IPS-18c (cell line): ENCODE measurements at regions not wholly inside any gene's neighbourhood (a gene's known extent, or its start where the extent isn't known, plus 50 kb on each side); places are given as distances from the start of the nearest gene placed in this dataset.

ENCODE experiments used
- H3K4me3 ChIP-seq: 2 replicates; pipeline ENCODE4 v1.7.0; 2013; ENCODE audit warnings: low read depth, mild to moderate bottlenecking, low read length, moderate library complexity; ENCODE audit not compliant: insufficient read depth
- H3K9me3 ChIP-seq: one replicate; pipeline ENCODE4 v1.6.1; 2013; ENCODE audit warnings: mild to moderate bottlenecking, low read length, moderate library complexity; ENCODE audit not compliant: control insufficient read depth, insufficient read depth

GRCh38 chr5:73266925-73267765 lies 94.2 kb downstream of the TMEM174 start:
- H3K4me3 ChIP-seq, result peak overlapping the region; percentile 9; the same call in 1 of the 2 replicates
- H3K9me3 ChIP-seq, result peaks cover 2% of the 10 kb centered on the region

GRCh38 chr5:73266176-73266738 lies 93.3 kb downstream of the TMEM174 start:
- peaks cover 2% of the 10 kb centered on the region for H3K9me3 ChIP-seq
- no peak overlapping the region for H3K4me3 ChIP-seq

GRCh38 chr5:73265641-73266040 lies 92.6 kb downstream of the TMEM174 start:
- no peak overlapping the region for H3K4me3 ChIP-seq
- peaks cover 2% of the 10 kb centered on the region for H3K9me3 ChIP-seq

- Histone ChIP-seq H3K4me3 (no peak overlapping the region), H3K9me3 (peaks cover 2% of the 10 kb centered on the region)
These were observed 91.6 kb downstream of the TMEM174 start for GRCh38 chr5:73264631-73265030.

GRCh38 chr5:73263001-73263710 lies 90.2 kb downstream of the TMEM174 start:
- Histone ChIP-seq H3K9me3 (peaks cover 2% of the 10 kb centered on the region), H3K4me3 (no peak overlapping the region)

- Histone ChIP-seq H3K9me3 (no peaks in the 10 kb centered on the region), H3K4me3 (no peak overlapping the region)
These were observed 83.9 kb downstream of the TMEM174 start for GRCh38 chr5:73256862-73257261.

- no peaks in the 10 kb centered on the region for H3K9me3 ChIP-seq
- H3K4me3 ChIP-seq, result no peak overlapping the region
These were observed 83.5 kb downstream of the TMEM174 start for GRCh38 chr5:73256462-73256861.

GRCh38 chr5:73256012-73256411 lies 83.0 kb downstream of the TMEM174 start:
- Histone ChIP-seq H3K4me3 (no peak overlapping the region), H3K9me3 (no peaks in the 10 kb centered on the region)

- Histone ChIP-seq H3K9me3 (no peaks in the 10 kb centered on the region), H3K4me3 (no peak overlapping the region)
These were observed 81.6 kb downstream of the TMEM174 start for GRCh38 chr5:73254642-73255041.

- Histone ChIP-seq H3K4me3 (no peak overlapping the region), H3K9me3 (no peaks in the 10 kb centered on the region)
These were observed 80.2 kb downstream of the TMEM174 start for GRCh38 chr5:73253047-73253660.

GRCh38 chr5:73250645-73251044 lies 77.7 kb downstream of the TMEM174 start:
- no peaks in the 10 kb centered on the region for H3K9me3 ChIP-seq
- no peak overlapping the region for H3K4me3 ChIP-seq

- no peak overlapping the region for H3K4me3 ChIP-seq
- H3K9me3 ChIP-seq, result no peaks in the 10 kb centered on the region
These were observed 69.7 kb downstream of the TMEM174 start for GRCh38 chr5:73242735-73243134.

- Histone ChIP-seq H3K4me3 (no peak overlapping the region), H3K9me3 (no peaks in the 10 kb centered on the region)
These were observed 65.9 kb downstream of the TMEM174 start for GRCh38 chr5:73238873-73239272.

- Histone ChIP-seq H3K4me3 (no peak overlapping the region), H3K9me3 (no peaks in the 10 kb centered on the region)
These were observed 63.6 kb downstream of the TMEM174 start for GRCh38 chr5:73236541-73237128.

GRCh38 chr5:73234204-73234555 lies 61.2 kb downstream of the TMEM174 start:
- Histone ChIP-seq H3K9me3 (no peaks in the 10 kb centered on the region), H3K4me3 (peak overlapping the region; percentile 44; the same call in 1 of the 2 replicates)

- peak overlapping the region; percentile 44; the same call in 1 of the 2 replicates for H3K4me3 ChIP-seq
- no peaks in the 10 kb centered on the region for H3K9me3 ChIP-seq
These were observed 60.6 kb downstream of the TMEM174 start for GRCh38 chr5:73233461-73234203.

- Histone ChIP-seq H3K4me3 (no peak overlapping the region), H3K9me3 (no peaks in the 10 kb centered on the region)
These were observed 60.1 kb downstream of the TMEM174 start for GRCh38 chr5:73233053-73233460.
